Motor neuron (in vitro differentiated cells): ENCODE measurements at regions not wholly inside any gene's neighbourhood (a gene's known extent, or its start where the extent isn't known, plus 50 kb on each side); places are given as distances from the start of the nearest gene placed in this dataset.
"Not testable (repeated sequence)": the region's sequence is repeated elsewhere in the genome, so short reads cannot be mapped to it uniquely, and the experiment has no call there.

Experiments
- ATAC-seq, 8 experiments: fragments of 200-7000 bp; cut with Tn5 transposase; replicated peaks in 6 of 8; 2 replicates each; pipeline ENCODE4 v1.8.0; 2021; ENCODE audit warnings: mild to moderate bottlenecking in 8 of 8, moderate library complexity in 8 of 8
- H3K27ac ChIP-seq, 2 donors: fragments of 250-450 bp; sonication (Bioruptor Pico); 2 replicates each; pipeline ENCODE4 v1.9.0; 2021; ENCODE audit warnings: antibody characterized with exemption in 2 of 2, mild to moderate bottlenecking in 2 of 2, moderate library complexity in 1 of 2
- H3K4me1 ChIP-seq, 2 donors: fragments of 250-450 bp; sonication (Bioruptor Pico); replicated peaks in 1 of 2; 2 replicates each; pipeline ENCODE4 v1.6.1; 2021; ENCODE audit warnings: antibody characterized with exemption in 2 of 2, mild to moderate bottlenecking in 2 of 2, moderate library complexity in 1 of 2
- H3K4me3 ChIP-seq, 5 donors: fragments of 250-450 bp; sonication (Bioruptor Pico); 2 replicates each; pipeline ENCODE4 v1.9.0; 2021; ENCODE audit warnings: antibody characterized with exemption in 5 of 5, mild to moderate bottlenecking in 5 of 5, moderate library complexity in 4 of 5
- WGBS, 10 experiments: fragments of 450-650 bp; shearing (Covaris generic); methylation state at CpG; one replicate each; pipeline ENCODE4 v1.0.0; 2022; 5-methylcytosine and 5-hydroxymethylcytosine counted together
- in situ Hi-C, 9 experiments: fragments of 400-800 bp; cut with MboI; loops; one replicate each; pipeline ENCODE4 v1.15.0; 2021; ENCODE audit warnings: low sequenced_read_pairs in 9 of 9, low pct_unique_long_range_greater_than_20kb in 2 of 9; ENCODE audit not compliant: unreplicated experiment in 9 of 9

DNA sequence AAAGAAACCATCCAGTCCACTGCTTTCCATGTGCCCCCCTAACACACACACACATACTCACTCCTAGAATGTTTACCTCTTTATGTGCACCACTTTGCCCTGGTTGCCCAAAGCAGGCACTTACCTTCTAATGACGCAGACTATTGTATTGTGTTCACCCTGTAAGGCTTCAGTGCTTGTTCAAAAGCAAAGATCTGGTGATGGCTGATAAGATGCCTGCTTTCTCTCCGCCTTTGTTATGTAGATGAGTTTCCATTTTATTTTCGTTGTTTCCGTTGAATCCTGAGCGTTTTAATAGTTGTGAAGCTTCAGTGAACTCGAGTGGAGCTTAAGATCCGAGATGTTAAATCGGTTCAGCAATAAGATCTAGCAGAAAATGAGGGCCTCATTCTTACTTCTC is 452.7 kb downstream of the TMEM114 start:
- Histone ChIP-seq H3K4me1 (peaks cover 0 to 11% of the 10 kb centered on the region in 2 donors), H3K4me3 (no peak overlapping the region), H3K27ac (no peak overlapping the region)
- in situ Hi-C loops = no loop called here
- whole genome bisulfite sequencing, 10 experiments = 2 to 61% (median 12%) methylated on average over 2 to 8 of the region's 8 CpGs; no CpG with 5 or more reads in 2 of the 10 experiments
- peak in 2 of 8 experiments; percentile 63 to 70 for ATAC-seq

DNA sequence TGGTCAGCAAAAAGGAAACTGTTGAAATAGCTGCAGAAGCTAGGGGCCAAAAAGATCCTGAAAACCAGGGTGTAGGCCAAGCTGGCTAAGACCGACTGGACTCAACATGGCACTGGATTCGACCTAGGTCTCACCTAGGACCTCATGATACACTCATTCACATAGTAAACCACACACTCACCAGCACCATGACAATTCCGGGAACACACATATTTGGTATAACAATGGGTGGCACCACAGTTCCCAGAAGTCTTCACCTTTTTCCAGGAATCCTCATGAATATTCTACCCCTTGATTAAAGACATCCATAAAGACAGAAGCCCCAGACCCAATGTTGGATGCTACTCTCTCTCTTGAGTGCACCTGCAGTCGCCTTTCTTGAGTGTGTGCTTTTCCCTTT is 460.1 kb downstream of the TMEM114 start:
- H3K27ac ChIP-seq = no peak overlapping the region

DNA sequence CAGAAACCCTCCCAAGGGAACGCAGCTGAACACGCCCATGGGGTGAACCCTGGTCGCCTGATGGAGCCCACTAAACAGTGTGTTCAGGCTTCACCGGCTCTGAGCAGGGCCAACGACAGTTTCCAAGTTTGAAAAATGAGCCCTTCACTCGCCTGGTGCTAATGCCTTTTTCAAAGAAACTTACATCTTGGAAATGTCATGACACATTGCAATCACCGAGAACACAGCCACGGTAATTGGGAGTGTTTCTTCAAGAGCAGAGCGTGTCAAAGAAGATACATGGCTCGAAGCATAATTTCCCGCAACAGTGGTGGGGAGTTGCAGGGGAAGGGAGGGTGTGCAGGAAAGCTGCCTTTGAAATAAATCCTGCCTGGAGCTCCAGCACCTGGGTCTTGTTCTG is 463.2 kb downstream of the TMEM114 start:
- no peak overlapping the region for H3K4me3 ChIP-seq
- WGBS, 10 experiments = 0 to 90% (median 50%) methylated on average over 1 to 9 of the region's 11 CpGs; no CpG with 5 or more reads in 1 of the 10 experiments
- no peak overlapping the region for H3K27ac ChIP-seq
- ATAC-seq = peak in 4 of 8 experiments; percentile 47 to 94 (median 80)
- in situ Hi-C loops = no loop called here
- peaks cover 0 to 4% of the 10 kb centered on the region in 2 donors for H3K4me1 ChIP-seq

More for the DNA sequence above, 460.1 kb downstream of the TMEM114 start:
- ATAC-seq = no peak
- Histone ChIP-seq H3K4me1 (peaks cover 0 to 4% of the 10 kb centered on the region in 2 donors), H3K4me3 (no peak overlapping the region)
- WGBS, 10 experiments = 0 to 83% (median 36%) methylated on average over 1 to 4 of the region's 4 CpGs; no CpG with 5 or more reads in 2 of the 10 experiments
- in situ Hi-C loops = no loop called here

DNA sequence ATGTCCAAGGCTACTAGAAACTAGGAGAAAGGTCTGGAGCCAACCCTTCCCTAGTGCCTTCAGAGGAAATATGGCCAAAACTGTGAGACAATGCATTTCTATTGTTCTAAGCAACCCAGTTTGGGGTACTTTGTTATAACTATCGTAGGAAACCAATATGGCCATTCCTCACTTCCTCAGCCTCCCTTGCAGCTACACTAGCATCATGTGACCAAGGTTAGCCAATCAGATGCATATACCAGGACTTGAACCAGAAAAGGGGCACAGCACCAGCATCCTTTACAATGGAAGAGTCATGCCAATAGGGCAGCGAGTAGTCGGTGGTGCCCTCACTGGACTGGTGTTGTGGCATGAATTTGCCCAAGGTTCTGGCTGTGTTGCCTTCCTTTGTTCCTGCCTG is 464.0 kb downstream of the TMEM114 start:
- ATAC-seq = no peak
- in situ Hi-C loops = no loop called here

DNA sequence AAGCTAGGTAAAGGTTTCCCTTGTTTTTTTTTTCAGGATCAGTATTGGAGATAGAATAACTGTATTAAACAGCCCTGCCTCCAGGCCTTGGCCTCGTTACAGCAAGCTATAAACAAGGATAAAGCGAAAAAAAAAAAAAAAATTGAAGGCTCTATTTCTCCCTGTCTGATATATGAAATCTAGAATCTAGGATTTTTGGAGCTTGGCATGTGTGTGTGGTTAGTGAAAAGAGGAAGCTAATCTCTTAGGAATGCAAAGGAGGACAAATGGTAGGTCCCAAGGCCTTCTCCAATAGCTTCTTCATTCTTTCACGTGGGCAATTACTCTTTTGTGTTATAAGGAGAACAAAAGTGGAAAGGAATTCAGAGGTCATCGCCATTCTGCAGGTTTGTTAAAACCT is 470.3 kb downstream of the TMEM114 start:
- Histone ChIP-seq H3K27ac (no peak overlapping the region), H3K4me1 (no peaks in the 10 kb centered on the region), H3K4me3 (no peak overlapping the region)
- in situ Hi-C loops = no loop called here
- 0 to 86% (median 55%) methylated on average over 1 to 4 of the region's 4 CpGs for WGBS, 10 experiments
- no peak for ATAC-seq

More for the DNA sequence above, 464.0 kb downstream of the TMEM114 start:
- H3K27ac ChIP-seq = no peak overlapping the region
- H3K4me1 ChIP-seq = peaks cover 0 to 4% of the 10 kb centered on the region in 2 donors
- WGBS, 10 experiments = 6 to 100% (median 100%) methylated on average over 1 to 3 of the region's 3 CpGs; no CpG with 5 or more reads in 5 of the 10 experiments
- H3K4me3 ChIP-seq = no peak overlapping the region

DNA sequence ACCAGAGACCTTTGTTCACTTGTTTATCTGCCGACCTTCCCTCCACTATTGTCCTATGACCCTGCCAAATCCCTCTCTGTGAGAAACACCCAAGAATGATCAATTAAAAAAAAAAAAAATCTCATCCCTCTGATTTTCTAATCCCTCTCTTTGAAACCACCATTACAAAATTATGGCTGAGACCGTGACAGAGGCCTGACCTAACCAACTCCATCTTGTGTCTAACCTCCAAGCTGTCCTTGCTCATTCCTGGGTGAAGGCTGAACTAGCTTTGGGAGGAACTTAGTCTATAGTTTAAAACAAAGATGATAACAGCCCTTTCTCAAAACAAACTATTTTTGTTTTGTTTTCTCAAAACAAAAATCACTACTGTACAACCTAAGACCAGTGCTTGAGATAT is 474.5 kb downstream of the TMEM114 start:
- in situ Hi-C loops = no loop called here
- no peak overlapping the region for H3K4me3 ChIP-seq
- no peak overlapping the region for H3K27ac ChIP-seq
- WGBS, 10 experiments = 0 to 100% (median 70%) methylated on average over 1 to 2 of the region's 2 CpGs; no CpG with 5 or more reads in 5 of the 10 experiments
- ATAC-seq = no peak
- H3K4me1 ChIP-seq = no peaks in the 10 kb centered on the region

DNA sequence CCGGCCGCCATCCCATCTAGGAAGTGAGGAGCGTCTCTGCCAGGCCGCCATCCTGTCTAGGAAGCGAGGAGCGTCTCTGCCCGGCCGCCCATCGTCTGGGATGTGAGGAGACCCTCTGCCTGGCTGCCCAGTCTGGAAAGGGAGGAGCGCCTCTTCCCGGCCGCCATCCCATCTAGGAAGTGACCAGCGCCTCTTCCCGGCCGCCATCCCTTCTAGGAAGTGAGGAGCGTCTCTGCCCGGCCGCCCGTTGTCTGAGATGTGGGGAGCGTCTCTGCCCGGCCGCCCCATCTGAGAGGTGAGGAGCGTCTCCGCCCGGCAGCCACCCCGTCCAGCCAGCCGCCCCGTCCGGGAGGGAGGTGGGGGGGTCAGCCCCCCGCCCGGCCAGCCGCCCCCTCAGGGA is 475.4 kb downstream of the TMEM114 start:
- H3K4me3 ChIP-seq, in situ Hi-C loops, H3K4me1 ChIP-seq, H3K27ac ChIP-seq, ATAC-seq: not testable (repeated sequence)
- WGBS, 10 experiments = no CpG with 5 or more reads among the region's 32 CpGs

DNA sequence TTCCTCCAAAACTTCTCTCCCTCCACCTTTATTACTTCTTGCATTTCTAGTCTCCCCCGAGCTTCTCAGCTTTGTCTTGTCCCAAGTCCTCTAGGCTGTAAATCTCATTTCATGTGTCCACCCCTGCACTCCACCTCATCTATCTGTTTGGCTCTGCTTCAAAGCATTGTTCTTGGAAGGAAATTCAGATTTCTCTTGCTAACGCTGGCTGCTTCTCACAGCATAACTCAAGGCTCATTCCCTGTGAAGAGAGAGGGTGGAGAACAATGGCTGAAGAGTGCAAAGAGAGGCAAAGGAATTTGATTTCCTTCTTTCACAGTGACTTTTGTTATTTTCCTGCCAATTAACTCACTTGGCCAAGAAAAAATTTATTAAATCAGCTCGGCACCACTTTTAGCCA is 476.5 kb downstream of the TMEM114 start:
- in situ Hi-C loops = no loop called here
- Histone ChIP-seq H3K27ac (no peak overlapping the region), H3K4me3 (no peak overlapping the region), H3K4me1 (no peaks in the 10 kb centered on the region)
- WGBS, 10 experiments = 0 to 86% (median 55%) methylated on average over 1 to 3 of the region's 3 CpGs
- no peak for ATAC-seq

DNA sequence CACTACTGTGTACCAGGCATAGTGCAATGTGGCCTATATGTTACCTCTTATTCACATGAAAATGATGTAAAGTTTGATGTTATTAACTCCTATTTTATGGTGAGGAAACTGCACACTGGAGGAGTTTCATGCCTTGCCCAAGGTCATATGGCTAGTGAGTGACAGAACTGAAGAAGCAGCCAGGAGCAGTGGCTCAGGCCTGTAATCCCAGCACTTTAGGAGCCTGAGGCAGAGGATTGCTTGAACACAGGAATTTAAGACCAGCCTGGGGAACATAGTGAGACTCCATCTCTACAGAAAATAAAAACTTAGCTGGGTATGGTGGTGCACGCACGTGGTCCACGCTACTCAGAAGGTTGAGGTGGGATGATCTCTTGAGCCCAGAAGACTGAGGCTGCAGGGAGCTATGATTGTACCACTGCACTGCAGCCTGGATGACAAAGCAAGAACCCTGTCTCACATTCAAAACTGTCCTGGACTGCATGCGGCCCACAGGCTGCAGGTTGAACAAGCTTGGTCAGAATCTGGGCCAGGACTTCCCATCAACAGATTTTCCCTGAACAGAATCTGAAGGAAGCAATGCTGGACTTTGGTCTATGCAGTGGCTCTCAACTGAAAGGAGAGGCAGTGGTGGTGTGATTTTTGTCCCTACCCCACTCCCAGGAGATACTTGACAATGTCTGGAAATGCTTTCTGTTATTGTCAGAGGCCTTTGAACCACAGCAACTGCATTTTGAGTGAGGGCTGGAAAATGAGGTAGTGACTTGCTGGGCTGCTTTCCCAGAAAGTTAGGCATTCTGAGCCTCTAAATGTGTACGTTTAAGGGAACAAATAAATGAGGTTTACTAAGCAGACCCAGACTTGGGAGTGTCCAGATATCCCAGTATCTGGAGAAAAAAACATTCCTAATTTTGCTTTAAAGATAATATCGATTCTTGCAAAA is 479.5 kb downstream of the TMEM114 start:
- in situ Hi-C loops = no loop called here
- Histone ChIP-seq H3K4me3 (no peak overlapping the region), H3K27ac (no peak overlapping the region), H3K4me1 (no peaks in the 10 kb centered on the region)
- 38 to 84% (median 74%) methylated on average over 1 to 5 of the region's 6 CpGs; no CpG with 5 or more reads in 1 of the 10 experiments for WGBS, 10 experiments
- no peak for ATAC-seq

DNA sequence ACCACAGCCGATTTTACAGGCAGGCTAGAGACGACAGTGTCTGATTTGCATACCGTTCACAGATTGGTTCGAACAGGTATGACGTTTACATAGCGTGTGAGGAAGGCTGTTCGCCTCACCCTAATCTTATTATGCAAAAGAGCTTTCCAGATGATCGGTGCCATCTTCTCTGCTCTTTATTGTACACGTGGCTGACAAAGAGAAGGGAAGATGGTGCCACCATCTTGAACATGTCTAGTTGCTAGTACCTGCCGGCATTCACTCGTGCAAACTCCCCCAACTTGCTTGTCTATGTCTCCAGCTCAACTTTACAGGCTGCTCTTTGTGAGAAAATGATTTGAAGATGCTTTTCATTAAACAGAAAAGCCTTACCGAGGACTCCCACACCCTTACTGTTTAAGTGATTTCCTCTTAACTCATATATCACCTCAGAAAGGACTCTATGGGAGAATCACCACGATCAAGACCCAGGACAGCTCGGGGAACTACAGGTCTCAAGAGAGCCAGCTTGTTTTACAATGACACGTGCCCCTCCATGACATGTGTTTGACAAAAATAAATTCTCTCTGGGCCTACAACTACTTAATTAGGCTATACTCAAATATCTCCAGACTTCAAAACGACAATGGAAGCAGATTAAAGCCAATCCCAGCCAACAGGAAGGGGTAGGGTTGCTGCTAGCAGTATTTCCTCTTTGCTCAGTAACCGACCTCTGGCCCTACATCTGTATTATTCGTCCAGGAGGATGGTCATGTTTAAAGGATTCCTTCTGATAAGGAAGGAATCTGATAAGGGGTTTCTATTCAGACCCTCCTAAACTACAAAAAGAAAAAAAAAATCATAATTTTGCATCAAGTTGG is 480.6 kb downstream of the TMEM114 start:
- no peak for ATAC-seq
- in situ Hi-C loops = no loop called here
- no peak overlapping the region for H3K27ac ChIP-seq
- H3K4me1 ChIP-seq = no peaks in the 10 kb centered on the region
- 14 to 93% (median 71%) methylated on average over 3 to 17 of the region's 18 CpGs for WGBS, 10 experiments
- no peak overlapping the region for H3K4me3 ChIP-seq

DNA sequence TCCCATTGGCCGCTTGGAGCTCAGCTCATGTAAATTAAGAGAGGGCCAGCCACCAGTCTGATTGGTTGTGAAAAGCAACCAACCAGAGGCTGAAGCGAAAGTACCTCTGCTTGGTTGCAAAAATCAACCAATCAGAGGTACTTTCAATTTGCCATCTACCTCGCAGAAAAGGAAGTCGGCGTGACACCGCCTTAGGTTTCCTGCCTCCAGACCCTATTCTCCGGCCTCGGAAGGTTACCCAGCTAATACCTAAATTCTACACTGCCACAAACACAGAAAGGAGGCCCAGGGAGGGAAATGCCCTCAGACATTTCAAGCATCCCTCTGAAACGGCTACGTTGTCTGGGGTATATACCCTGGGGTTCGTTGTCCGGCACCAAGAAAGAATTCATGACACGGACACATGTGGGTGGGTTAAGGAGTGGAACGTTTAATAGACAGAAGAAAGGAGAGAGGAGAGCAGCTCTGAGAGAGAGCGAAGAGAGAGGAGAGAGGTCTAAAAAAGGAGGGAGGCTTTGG is 481.3 kb downstream of the TMEM114 start:
- WGBS, 10 experiments = 47 to 96% (median 83%) methylated on average over 1 to 14 of the region's 15 CpGs; no CpG with 5 or more reads in 2 of the 10 experiments
- Histone ChIP-seq H3K4me3 (no peak overlapping the region), H3K4me1 (no peaks in the 10 kb centered on the region), H3K27ac (no peak overlapping the region)
- in situ Hi-C loops = no loop called here
- ATAC-seq = no peak

DNA sequence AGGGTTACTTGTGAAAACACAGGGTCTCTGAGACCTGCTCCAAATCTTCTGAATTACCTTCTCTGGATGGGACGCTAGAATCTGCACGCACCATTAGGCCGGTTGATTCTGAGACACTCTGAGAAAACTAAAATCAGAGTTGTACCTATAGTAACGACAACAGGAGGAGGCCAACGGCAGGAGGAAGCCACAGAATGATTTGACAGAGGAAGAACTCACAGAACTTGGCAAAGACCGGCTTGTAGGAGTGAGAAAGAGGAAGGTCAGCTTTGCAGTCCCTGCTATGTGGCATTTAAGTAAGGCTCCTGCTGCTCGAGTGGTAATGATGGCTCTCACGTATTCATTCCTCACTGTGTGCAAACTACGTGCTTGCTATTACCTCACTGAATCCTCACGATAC is 483.0 kb downstream of the TMEM114 start:
- no peak for ATAC-seq
- WGBS, 10 experiments = 12 to 100% (median 80%) methylated on average over 1 to 10 of the region's 10 CpGs; no CpG with 5 or more reads in 3 of the 10 experiments
- Histone ChIP-seq H3K4me3 (no peak overlapping the region), H3K27ac (no peak overlapping the region), H3K4me1 (no peaks in the 10 kb centered on the region)
- in situ Hi-C loops = no loop called here
